NCI-H748 (cell line): ENCODE measurements at regions not wholly inside any gene's neighbourhood (a gene's known extent, or its start where the extent isn't known, plus 50 kb on each side); places are given as distances from the start of the nearest gene placed in this dataset.

Experiments used
- DNase-seq: peaks from one replicate; lab custom pipeline; 2025; ENCODE audit not compliant: unreplicated experiment; lab: John Stamatoyannopoulos, UW

- DNase-seq: no peak
Measured at GRCh38 chr4:127151941-127152340, 480.8 kb upstream of the INTU start.

- DNase-seq: no peak
Measured at GRCh38 chr4:127155116-127155515, 477.6 kb upstream of the INTU start.

GRCh38 chr4:127155555-127155954 is 477.2 kb upstream of the INTU start:
- DNase-seq: no peak

- no peak for DNase-seq
Measured at GRCh38 chr4:127162741-127163140, 470.0 kb upstream of the INTU start.

GRCh38 chr4:127165971-127166370 is 466.8 kb upstream of the INTU start:
- DNase-seq: no peak

- no peak for DNase-seq
Measured at GRCh38 chr4:127174201-127174600, 458.6 kb upstream of the INTU start.

GRCh38 chr4:127174616-127175015 is 458.1 kb upstream of the INTU start:
- DNase-seq: no peak

- DNase-seq: no peak
Measured at GRCh38 chr4:127179256-127180087, 453.3 kb upstream of the INTU start.

GRCh38 chr4:127181001-127181400 is 451.8 kb upstream of the INTU start:
- DNase-seq: no peak

GRCh38 chr4:127182687-127183086 is 450.1 kb upstream of the INTU start:
- DNase-seq: no peak

- peak; percentile 2 for DNase-seq
Measured at GRCh38 chr4:127188847-127189246, 443.9 kb upstream of the INTU start.

- DNase-seq: no peak
Measured at GRCh38 chr4:127194281-127194680, 438.5 kb upstream of the INTU start.

- no peak for DNase-seq
Measured at GRCh38 chr4:127196655-127197352, 436.0 kb upstream of the INTU start.

GRCh38 chr4:127203562-127204200 is 429.1 kb upstream of the INTU start:
- no peak for DNase-seq

GRCh38 chr4:127204322-127204721 is 428.4 kb upstream of the INTU start:
- no peak for DNase-seq

- DNase-seq: no peak
Measured at GRCh38 chr4:127209580-127210095, 423.1 kb upstream of the INTU start.

- no peak for DNase-seq
Measured at GRCh38 chr4:127210893-127211649, 421.7 kb upstream of the INTU start.

- no peak for DNase-seq
Measured at GRCh38 chr4:127211650-127212560, 420.9 kb upstream of the INTU start.

GRCh38 chr4:127212701-127213100 is 420.1 kb upstream of the INTU start:
- no peak for DNase-seq

- no peak for DNase-seq
Measured at GRCh38 chr4:127214016-127214415, 418.7 kb upstream of the INTU start.
